ENCODE measurements at regions not wholly inside any gene's neighbourhood (a gene's known extent, or its start where the extent isn't known, plus 50 kb on each side); places are given as distances from the start of the nearest gene placed in this dataset.
"Not testable (repeated sequence)": the region's sequence is repeated elsewhere in the genome, so short reads cannot be mapped to it uniquely, and the experiment has no call there.

DNA sequence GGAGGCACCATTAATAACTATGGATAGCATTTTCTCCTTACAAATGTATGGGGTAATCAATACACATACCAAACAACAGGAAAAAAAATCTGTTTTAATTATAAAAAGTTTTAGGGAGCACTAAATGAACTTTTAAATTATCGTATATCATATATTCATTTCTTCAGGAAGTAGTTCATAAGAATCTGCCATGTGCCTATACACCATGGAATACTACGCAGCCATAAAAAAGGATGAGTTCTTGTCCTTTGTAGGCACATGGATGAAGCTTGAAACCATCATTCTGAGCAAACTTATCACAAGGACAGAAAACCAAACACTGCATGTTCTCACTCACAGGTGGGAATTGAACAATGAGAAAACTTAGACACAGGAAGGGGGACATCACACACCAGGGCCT is 162.1 kb upstream of the RASA1 start:
- DNase-seq (ENCODE audit: low read depth) = no peak

DNA sequence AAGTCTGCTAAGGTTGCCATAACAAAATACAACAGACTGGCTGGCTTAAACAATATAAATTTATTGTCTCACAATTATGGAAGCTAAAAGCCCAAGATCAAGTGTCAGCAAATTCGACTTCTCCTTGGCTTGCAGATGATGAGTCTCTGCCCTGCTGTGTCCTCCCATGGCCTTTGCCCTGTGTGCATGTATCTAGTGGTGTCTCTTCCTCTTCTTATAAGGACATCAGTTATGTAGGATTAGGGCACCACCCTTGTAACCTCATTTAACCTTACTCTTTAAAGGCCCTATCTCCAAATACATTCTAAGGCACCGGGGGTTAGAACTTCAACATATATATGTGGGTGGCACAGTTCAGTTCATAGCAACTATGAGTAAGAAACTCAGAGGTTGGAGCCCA is 157.9 kb upstream of the RASA1 start:
- no peak for DNase-seq (ENCODE audit: low read depth)

DNA sequence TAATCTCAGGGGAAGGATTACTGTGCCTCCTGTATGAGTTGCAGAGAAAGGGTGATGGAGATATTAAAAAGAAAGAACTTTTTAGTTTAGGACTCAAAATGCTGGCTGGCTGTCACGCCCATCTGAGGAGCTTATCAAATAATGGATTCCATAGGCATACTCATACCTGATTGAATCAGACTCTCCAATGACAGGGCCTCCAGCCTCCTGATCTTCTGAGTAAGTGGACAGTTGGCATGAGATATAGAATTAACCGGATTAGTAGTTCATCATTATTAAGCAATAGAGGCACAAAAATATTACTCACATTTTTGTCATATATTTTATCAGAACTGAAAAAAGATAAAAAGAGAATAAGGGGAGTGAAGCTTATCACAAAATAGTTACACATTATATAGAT is 157.0 kb upstream of the RASA1 start:
- no peak for DNase-seq (ENCODE audit: low read depth)

DNA sequence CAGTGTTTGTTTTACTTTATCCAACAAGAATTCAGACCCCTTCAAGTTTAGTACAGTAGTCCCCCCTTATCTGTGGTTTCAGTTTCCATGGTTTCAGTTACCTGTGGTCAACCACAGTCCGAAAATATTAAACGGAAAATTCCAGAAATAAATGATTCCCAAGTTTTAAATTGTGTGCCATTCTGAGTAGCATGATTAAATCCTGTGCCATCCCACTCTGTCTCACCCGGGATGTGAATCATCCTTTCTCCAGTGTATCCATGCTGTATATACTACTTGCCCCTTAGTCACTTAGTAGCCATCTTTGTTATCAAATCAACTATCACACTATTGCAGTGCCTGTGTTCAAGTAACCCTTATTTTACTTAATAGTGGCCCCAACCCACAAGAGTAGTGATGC is 153.8 kb upstream of the RASA1 start:
- no peak for DNase-seq (ENCODE audit: low read depth)

GRCh38 chr5:87114631-87115030 is 153.1 kb upstream of the RASA1 start:
- DNase-seq (ENCODE audit: low read depth) = no peak

DNA sequence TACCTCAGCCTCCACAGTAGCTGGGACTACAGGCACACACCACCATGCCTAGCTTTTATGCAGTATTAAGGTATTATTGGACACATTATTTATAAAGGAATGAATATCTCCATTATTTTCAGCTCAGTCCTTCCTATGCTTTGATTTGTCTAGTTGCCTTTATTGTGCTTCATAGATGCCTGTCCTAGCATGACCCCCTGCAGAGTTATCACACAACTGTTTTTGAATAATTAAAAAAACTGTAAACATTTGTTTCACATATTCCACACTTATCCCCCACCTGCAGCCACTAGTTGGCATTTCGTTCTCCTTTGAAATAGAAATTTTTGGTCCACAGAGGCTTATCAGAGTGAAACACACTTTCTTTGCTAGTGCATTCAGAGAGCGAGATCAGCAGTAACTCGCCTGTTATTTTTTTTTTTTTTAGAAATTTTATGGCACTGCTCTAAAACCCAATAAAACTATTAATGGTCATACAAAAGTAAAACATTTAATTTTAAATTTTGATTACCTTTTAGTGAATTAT is 151.8 kb upstream of the RASA1 start:
- no peak for DNase-seq (ENCODE audit: low read depth)

DNA sequence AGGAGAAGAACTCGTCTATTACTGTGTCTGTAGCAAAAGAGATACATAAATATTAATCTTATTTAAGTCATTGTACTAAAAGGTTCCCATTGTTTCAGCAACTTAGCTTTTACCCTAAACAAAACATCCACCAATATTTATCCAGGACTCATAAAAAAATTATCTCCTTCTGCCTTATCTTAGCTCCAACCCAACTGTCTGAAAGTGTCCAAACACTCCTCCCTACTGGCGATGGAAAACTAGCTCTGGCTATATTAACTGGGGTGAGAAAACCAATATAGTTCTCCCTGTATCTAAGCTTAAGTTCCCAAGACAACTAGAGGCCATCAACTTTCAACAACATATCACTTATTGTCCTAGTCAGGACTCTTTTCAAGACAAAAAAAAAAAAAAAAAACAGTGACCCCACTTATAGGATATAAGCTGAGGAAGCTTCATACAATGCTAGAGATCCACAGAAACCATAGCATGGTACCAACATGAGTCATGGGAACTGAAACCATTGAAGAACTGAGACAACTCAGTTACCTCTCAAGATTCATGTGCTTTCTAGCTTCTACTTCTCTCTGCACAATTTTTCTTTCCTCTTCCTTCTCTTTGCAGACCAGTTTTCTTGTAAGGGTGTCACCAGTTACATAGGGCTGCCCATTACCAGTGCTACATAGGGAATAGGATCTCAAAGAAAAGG is 150.7 kb upstream of the RASA1 start:
- DNase-seq (ENCODE audit: low read depth) = no peak

DNA sequence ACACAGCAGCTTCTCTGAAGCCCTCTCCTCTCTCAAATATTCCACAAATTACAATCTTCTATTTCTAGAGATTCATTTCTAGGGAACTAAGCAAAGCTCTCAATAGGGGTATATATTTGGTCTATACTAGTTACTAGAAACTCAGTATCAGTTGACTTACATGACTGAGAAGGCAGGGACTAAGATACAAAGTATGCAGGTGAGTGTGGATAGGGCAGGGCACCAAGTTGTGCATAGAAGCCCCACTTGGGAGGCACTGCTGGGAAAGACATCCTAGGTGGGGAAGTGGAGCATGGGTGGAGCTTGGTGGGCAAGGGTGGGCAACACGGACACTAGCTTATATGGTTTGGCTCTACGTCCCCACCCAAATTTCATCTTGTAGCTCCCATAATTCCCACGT is 148.1 kb upstream of the RASA1 start:
- DNase-seq (ENCODE audit: low read depth) = no peak

- DNase-seq (ENCODE audit: low read depth) = no peak
Observed at GRCh38 chr5:87120518-87121303, 147.0 kb upstream of the RASA1 start.

DNA sequence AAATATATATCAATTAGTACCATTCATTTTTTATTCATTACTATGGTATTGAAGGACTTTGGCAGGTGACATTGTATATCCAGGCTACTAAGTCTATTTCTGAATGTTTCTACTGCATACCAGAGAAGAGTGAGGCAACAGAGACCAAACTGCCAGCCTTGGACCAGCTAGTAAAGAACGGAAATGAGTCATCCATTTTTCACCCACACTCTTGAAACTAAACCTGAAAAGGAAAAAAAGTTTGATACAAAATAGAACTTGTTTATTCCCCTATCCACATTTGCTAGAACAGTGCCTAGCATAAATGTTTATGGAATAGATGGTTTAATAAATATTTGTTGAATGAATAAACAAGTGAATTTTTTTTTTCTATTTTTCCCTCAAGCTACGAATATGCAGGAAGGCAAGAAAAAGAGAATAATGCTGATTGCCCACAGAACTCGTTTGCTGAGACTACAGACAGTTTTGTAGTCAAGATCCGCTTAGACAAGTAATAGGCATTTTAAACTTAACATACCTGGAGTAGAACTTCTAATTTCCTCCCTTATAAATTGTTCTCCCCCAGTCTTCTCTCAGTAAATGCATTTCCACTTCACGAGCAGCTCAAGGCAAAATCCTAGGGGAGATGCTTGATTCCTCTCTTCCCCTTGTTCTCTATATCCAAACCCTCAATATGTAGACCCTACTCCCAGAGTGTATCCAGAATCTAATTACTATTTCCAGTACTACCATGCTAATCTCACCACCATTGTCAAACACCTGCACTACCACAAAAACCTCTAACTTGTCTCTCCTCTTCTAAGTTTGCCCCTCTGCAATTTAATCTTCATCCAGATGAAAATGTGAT is 146.2 kb upstream of the RASA1 start:
- no peak for DNase-seq (ENCODE audit: low read depth)

DNA sequence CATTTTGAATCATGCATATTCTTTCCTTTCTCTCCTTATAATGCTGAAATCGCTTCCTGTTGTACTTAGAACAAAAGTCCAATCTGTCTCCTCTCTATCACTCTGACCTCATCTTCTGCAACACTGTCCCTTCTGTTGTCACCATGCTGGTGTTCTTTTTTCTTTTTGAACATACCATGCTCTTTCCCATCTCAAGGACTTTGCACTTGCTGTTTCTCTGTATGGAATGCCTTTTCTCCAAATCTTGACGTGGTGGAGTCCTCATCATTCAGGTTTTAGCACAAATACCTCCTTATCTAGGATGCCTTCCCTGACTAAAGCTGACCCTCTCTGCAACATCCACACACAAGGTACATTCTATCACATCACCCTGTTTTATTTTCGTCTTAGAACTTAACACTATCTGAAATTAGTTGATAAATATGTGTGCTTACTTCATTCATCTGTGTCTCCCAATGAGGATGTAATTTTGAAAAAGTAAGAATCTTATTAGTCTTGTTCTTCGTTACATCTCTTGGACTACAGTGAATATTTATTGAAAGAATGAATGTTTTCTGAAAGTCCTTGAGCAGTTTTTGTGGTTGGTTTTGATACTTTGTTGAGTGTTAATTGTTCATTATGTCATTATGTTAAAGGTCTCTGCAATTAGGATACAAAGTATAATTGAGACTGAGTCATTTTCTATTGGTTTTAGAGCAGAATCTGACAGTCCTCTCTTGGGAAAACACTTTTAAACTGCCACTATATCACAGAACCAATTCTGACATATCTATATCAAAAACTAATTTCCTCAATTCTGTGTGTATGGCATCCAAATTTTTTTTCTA is 145.3 kb upstream of the RASA1 start:
- no peak for DNase-seq (ENCODE audit: low read depth)

DNA sequence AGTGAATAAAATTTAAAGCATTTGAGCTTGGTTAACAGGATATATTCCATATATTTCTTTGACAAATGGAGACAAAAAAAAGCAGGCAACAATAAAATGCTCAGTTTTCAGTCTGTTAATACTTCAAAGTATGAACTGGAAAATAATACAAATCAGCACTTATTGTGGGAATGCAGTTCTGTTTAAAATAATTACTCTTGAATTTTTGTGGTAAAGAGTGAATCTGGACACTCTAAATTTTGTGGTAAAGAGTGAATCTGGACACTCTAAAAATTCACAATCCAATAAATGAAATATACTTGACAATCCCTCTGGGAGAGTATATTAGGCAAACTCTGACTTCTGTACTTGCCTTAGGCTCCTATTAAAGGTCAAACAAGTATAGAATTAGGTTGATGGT is 141.9 kb upstream of the RASA1 start:
- DNase-seq (ENCODE audit: low read depth) = no peak

DNA sequence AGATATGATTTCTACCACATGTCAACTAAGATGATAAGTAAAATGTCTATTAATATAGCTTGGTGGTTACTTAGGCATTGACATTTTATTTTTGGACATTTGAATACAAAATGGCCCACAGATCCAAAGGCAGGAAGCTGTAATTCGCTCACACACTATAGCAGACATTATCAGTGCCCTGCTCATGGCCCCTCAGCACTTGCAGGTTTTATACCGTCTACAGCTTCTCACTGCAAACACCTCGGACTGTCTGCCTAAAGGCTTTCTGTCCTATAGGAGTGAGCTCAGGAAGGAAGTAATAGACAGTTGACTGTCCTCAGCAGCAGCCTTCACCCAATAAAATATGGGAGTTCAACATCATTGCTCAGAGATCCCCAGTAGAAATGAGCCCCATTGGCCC is 140.8 kb upstream of the RASA1 start:
- no peak for DNase-seq (ENCODE audit: low read depth)

GRCh38 chr5:87127426-87127825 is 140.3 kb upstream of the RASA1 start:
- no peak for DNase-seq (ENCODE audit: low read depth)

DNA sequence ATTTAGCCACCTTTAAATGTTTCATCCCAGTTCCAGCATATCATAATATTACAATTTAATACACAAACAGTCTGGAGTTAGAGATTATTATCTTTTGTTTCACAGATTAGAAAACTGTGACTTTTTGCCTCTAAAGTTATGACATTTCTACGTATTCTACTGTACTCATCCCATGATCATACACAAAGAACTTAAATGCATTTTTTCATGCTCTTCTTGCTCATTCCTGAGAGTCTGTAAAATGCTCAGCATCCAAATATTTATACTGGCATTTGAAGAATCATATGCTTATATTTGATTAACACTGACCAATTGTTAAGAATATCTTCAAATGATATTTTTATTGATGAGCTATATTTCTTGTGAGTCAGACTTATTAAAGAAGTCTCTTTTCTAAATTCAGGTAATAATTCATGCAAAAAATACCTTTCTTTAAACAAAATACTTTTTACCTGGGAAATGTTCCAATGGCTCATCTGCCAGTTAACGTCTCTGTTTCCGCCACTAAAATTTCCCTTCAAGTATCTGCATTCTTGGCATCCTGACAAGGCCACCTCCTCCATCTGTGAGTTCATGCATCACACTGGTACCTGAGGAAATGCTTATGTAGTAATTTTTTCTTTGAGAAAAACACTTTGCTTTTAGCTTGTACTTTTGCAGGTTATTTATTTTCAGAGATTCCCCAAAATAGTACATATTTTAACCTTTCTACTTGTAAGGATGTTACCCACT is 139.6 kb upstream of the RASA1 start:
- DNase-seq (ENCODE audit: low read depth) = no peak

DNA sequence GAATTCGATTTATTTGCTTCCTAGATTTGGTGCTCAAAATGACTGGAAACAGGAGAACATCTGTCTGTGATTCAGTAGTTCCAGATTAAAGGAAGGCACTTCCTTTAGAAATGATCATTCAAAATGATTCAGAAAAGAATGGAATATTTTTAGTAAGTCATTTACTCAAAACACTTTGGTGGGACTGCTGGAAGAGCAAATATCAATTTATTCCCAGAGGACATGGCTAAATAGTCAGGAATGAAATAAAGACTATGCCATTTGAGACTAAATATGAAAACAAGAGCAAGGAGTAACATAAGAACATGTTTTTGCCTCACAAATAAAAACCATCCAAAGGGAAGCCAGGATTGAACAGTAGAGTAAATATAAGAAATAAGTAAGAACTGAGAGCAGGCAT is 138.6 kb upstream of the RASA1 start:
- DNase-seq (ENCODE audit: low read depth) = no peak

GRCh38 chr5:87132696-87133095 is 135.0 kb upstream of the RASA1 start:
- no peak for DNase-seq (ENCODE audit: low read depth)

DNA sequence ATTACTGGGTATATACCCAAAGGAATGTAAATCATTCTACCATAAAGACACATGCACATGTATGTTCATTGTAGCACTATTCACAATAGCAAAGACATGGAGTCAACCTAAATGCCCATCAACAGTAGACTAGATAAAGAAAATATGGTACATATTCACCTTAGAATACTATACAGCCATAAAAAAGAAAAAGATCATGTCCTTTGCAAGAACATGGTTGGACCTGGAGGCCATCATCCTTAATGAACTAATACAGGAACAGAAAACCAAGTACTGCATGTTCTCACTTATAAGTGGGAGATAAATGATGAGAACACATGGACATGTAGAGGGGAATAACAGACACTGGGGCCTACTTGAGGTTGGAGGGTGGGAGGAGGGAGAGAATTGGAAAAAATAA is 133.2 kb upstream of the RASA1 start:
- not testable (repeated sequence) for DNase-seq (ENCODE audit: low read depth)

DNA sequence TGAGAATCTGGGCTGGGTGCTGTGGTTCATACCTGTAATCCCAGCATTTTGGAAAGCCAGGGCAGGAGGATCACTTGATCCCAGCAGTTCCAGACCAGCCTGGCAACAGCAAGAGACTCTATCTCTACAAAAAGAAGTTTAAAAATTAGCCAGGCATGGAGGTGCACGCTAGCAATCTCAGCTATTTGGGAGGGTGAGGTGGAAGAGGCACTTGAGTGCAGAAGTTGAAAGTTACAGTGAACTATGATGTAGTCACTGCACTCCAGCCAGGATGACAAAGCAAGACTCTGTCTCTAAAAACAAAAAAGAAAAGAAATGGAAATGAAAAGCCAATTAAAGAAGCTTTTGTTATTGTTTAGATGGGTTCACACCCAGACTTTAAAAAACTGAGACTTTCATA is 131.6 kb upstream of the RASA1 start:
- no peak for DNase-seq (ENCODE audit: low read depth)

- no peak for DNase-seq (ENCODE audit: low read depth)
Observed at GRCh38 chr5:87136733-87137132, 130.9 kb upstream of the RASA1 start.

GRCh38 chr5:87137283-87137682 is 130.4 kb upstream of the RASA1 start:
- no peak for DNase-seq (ENCODE audit: low read depth)

Measured in stimulated activated CD8-positive, alpha-beta memory T cell treated with anti-CD3 and anti-CD28 coated beads, Interleukin-15, amount 100 ng/mL, for 24 hours (primary cell).